Activated T-helper 1 cell treated with anti-CD3 and anti-CD28 coated beads, Interleukin-12 subunit alpha, Interleukin-12 subunit beta, Interleukin-2, Interleukin-4 antibody, amounts not matched to agents 30 ng/mL and 10 ng/mL and 1 ng/mL, durations not matched to agents 14 hours and 24 hours and 36 hours (primary cell): ENCODE measurements at regions not wholly inside any gene's neighbourhood (a gene's known extent, or its start where the extent isn't known, plus 50 kb on each side); places are given as distances from the start of the nearest gene placed in this dataset.
"Not testable (repeated sequence)": the region's sequence is repeated elsewhere in the genome, so short reads cannot be mapped to it uniquely, and the experiment has no call there.

ENCODE experiments used
- DNase-seq: peaks from one replicate; pipeline ENCODE4 v3.0.0; 2021; ENCODE audit warnings: low spot score
- H3K27ac Mint-ChIP-seq: one replicate; pipeline ENCODE4 v1.8.0; 2021; ENCODE audit warnings: mild to moderate bottlenecking, mixed read lengths
- H3K27me3 Mint-ChIP-seq: one replicate; pipeline ENCODE4 v1.8.0; 2022; ENCODE audit warnings: mild to moderate bottlenecking, moderate library complexity, mixed read lengths; ENCODE audit not compliant: insufficient read depth
- H3K36me3 Mint-ChIP-seq: one replicate; pipeline ENCODE4 v1.8.0; 2021; ENCODE audit warnings: low read depth, mixed read lengths
- H3K4me1 Mint-ChIP-seq: one replicate; pipeline ENCODE4 v1.8.0; 2021; ENCODE audit warnings: low read depth, mixed read lengths
- H3K4me3 Mint-ChIP-seq: one replicate; pipeline ENCODE4 v1.8.0; 2021; ENCODE audit warnings: mild to moderate bottlenecking, moderate library complexity, mixed read lengths
- H3K9me3 Mint-ChIP-seq: one replicate; pipeline ENCODE4 v1.8.0; 2021; ENCODE audit warnings: mixed read lengths
- intact Hi-C: fragments of 100-400 bp; cut with micrococcal nuclease; formaldehyde crosslinking; loops from one replicate; pipeline ENCODE4 v1.15.1; 2024

DNA sequence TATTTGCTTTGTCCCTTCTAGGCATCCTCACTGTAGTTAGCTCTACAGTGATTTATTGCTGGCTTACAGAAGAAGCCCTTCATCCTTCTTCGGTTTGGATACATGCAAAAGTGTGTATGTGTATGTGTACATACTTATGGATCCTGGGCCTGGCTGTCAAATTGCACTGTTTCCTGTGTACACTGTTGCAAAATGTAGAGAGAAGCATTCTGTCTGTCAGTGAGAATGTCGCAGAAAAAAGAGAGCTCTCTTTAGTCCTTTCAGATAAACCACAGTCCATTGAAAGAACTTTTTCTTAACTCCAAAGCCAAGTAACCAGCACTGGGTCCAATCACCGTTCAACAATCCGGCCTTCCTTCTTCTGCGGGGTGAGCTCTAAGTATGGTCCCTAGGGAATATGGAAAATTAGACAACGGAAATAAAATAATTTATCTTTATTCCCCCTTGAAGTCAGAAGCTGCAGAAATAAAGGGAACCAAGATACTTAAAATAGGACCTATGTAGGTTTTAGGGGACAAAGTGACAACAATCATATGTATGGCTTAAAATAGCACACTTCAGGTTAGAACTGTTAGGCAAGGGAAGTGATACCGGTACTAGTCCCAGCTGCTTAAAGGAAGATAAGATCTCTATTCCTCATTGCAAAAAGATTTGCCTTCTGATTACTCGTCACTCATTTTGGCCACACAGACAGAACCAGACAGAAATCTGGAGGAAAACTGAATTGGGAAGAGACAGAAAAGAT is 107.0 kb downstream of the CD83 start:
- Mint-ChIP-seq H3K36me3 (peaks cover 5% of the 10 kb centered on the region), H3K4me1 (peaks cover 7% of the 10 kb centered on the region), H3K27me3 (peaks cover 1% of the 10 kb centered on the region), H3K27ac (no peak overlapping the region), H3K9me3 (peaks cover 15% of the 10 kb centered on the region), H3K4me3 (no peak overlapping the region)
- DNase-seq: no peak
- intact Hi-C loops: no loop called here

DNA sequence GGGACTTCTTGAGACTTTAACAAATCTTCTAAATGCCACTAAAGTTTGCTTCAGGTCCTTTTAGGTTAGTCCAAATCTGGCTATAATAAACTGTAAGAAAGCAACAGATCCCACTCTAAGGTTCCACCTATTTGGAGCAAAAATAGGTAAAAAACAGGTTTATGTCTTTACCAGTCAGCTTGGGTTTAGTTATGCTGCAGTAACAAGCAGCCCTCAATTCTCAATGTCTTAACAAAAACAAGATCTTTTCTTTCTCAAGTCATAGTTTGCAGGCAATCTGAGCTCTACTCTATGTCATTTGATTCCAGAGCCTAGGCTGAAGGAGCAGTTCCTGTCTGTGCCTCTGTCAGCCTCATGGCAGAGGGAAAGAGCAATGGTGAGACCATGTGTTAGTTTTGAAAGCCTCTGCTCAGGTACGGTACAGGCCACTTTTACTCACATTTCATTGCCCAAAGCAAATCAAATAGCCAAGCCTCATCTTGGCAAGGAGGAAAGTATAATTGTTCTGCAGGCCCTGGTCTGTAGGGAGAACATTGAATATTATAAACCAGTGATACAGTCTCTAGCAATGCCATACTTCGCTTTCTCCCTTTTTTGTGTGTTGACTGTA is 108.6 kb downstream of the CD83 start:
- Mint-ChIP-seq H3K27me3 (peaks cover 1% of the 10 kb centered on the region), H3K4me3 (no peak overlapping the region), H3K9me3 (peaks cover 15% of the 10 kb centered on the region), H3K4me1 (peaks cover 7% of the 10 kb centered on the region), H3K36me3 (peaks cover 5% of the 10 kb centered on the region), H3K27ac (no peak overlapping the region)
- no peak for DNase-seq
- intact Hi-C loops: no loop called here

DNA sequence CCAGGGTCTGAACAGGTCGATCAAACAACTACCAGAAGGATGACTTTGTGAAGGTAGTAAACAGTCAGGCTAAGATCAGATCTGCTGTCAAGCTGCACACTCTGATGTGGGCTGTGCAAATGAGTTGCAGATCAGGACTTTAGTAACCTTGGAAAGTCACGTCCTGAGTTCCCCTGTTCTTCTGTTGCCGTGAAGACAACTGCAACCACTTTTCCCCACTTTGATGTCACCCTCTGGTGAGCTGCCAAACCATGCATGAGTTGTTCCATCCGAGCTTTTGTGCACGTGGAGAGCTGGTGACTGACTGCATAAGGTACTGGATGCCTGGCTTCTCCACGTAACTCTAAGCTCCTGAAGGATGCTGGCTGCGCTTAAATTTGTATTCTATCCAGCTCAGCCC is 111.0 kb downstream of the CD83 start:
- intact Hi-C loops: no loop called here
- H3K27ac Mint-ChIP-seq: no peak overlapping the region
- H3K4me1 Mint-ChIP-seq: peaks cover 16% of the 10 kb centered on the region
- H3K9me3 Mint-ChIP-seq: peaks cover 15% of the 10 kb centered on the region
- peaks cover 1% of the 10 kb centered on the region for H3K27me3 Mint-ChIP-seq
- H3K36me3 Mint-ChIP-seq: peaks cover 5% of the 10 kb centered on the region
- DNase-seq: no peak
- H3K4me3 Mint-ChIP-seq: no peak overlapping the region

DNA sequence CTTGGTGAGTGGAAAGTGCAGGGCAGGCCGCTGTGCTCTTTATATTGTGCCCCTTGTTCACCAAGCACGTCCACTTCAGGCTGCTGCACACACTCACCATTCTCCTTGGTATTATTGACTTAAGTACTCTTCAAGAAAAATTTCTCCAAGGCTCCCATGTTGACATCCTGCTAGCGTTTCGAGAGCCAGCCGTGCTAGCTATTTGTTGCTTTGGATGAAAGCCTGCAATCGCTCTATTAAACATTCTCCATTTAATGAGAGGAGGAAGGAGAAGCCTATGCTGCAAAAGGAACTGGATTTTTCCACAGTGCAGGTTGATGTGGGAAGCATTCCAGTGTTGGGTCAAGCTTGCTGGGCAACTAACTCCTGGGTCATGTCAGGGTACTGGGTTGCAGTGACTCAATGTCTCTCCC is 113.5 kb downstream of the CD83 start:
- Mint-ChIP-seq H3K4me1 (peaks cover 9% of the 10 kb centered on the region), H3K36me3 (no peaks in the 10 kb centered on the region), H3K4me3 (no peak overlapping the region), H3K9me3 (peaks cover 6% of the 10 kb centered on the region), H3K27me3 (peaks cover 1% of the 10 kb centered on the region), H3K27ac (no peak overlapping the region)
- intact Hi-C loops: no loop called here
- DNase-seq: no peak

DNA sequence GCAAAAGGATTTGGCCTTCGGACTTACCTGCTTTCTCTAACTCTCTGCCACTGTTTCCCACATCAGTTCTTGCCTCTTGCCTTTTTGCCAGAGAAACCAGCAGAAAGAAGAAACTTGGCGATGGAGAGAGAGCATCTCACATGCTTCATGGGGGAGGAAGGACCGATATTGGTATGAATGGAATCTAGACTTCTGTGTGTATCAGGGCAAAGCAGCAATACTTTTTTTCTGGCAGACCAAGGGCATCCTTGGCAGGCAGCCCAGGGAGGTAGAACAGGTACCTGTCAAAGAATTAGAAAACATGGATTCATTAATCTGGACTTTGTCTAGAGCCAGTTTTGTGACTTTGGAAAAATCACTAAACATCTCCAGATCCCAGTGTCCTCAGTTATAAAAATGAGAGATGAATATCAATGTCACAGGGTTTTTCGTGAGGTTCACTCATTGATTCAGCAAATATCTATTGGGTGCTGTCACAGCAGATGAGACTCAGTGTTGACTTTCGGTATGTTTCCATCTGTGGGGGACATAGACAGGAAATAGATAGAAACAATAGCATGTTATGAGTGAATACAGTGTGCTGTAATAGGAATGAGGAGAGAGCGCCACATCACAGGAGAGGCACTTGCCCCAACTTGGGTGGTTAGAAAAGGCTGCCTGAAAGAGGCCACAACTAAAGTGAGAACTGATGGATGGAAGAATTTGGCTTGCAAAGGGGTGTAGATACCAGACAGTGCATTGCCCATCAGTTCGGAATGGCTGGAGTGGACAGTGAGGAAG is 114.1 kb downstream of the CD83 start:
- H3K4me1 Mint-ChIP-seq: peaks cover 9% of the 10 kb centered on the region
- H3K4me3 Mint-ChIP-seq: no peak overlapping the region
- no peaks in the 10 kb centered on the region for H3K9me3 Mint-ChIP-seq
- H3K27ac Mint-ChIP-seq: no peak overlapping the region
- H3K27me3 Mint-ChIP-seq: peaks cover 1% of the 10 kb centered on the region
- H3K36me3 Mint-ChIP-seq: no peaks in the 10 kb centered on the region
- intact Hi-C loops: no loop called here
- DNase-seq: no peak

DNA sequence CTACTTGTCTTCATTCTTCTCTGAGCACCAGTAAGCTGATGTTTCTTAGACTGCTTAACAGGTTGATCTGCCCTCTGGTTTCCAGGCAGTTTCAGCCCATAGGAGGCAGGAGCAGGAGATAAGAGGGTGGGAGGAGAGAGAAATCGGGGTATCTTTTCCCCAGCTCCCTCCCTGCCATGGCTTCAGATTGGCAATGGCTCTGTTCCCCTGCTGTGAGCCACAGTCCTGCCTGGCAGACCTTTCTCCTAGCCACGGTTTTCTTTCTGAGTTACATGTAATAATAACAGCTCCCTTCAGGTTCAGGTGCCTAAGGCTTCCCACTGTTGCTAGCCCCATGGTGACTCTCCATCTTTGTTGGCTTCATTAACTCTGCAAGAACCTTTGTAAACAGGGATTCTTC is 115.3 kb downstream of the CD83 start:
- Mint-ChIP-seq H3K9me3 (no peaks in the 10 kb centered on the region), H3K4me3 (no peak overlapping the region), H3K4me1 (peaks cover 9% of the 10 kb centered on the region), H3K36me3 (no peaks in the 10 kb centered on the region), H3K27ac (no peak overlapping the region), H3K27me3 (peaks cover 3% of the 10 kb centered on the region)
- no peak for DNase-seq
- intact Hi-C loops: no loop called here

DNA sequence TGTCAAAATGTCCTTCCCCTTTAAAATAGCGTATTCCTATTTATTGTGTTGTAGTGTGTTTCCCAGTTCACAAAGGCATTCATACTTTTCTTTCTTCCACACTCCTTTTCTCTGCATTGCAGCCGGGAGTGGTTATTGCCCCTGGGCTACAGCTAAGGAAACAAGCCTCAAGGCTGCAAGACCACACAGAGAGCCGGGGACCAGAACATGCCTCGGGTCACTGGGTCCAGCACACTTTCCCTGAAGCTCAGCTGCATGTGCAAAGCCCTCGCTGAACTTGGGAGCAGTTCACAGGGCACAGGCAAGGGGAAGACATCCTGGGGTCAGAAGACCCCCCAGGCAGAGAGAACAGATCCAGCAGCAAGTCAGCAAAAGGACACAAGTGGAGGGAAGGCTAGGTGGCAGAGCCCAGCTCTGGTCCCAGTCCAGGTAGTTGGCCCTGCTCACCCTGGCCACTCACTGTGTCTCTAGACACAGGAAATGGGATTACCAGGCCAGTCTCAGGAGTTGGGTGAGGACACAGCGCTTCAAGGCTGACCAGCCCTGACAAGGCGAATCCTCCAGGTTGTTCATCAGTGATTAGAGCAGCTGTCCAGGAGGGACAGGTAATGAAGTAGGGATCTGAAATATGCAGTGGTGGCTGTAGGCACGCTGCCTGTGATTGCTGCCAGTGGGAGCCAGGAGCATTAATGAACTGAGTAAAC is 118.2 kb downstream of the CD83 start:
- H3K4me1 Mint-ChIP-seq: peaks cover 9% of the 10 kb centered on the region
- H3K27ac Mint-ChIP-seq: no peak overlapping the region
- intact Hi-C loops: no loop called here
- no peak for DNase-seq
- H3K27me3 Mint-ChIP-seq: peaks cover 2% of the 10 kb centered on the region
- peaks cover 14% of the 10 kb centered on the region for H3K9me3 Mint-ChIP-seq
- H3K4me3 Mint-ChIP-seq: no peak overlapping the region
- no peaks in the 10 kb centered on the region for H3K36me3 Mint-ChIP-seq

DNA sequence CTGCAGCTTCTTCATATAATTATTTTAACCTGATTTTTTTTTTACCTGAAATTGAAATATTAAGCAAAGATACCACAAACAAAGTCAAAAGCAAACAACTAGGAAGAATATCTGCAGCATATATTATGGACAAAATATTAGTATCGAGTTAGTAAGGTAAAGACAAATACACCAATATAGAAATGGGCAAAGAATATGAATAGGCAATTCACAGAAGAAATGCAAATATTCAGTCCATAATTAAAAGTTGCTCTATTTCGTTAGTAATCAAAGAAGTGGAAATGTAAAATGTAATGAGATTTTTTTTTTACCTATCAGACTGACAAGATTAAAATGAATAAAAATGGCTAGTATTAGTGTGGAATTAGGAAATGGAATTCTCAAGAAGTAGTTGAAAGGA is 121.5 kb downstream of the CD83 start:
- Mint-ChIP-seq H3K27ac (no peak overlapping the region), H3K27me3 (peaks cover 2% of the 10 kb centered on the region), H3K4me3 (no peak overlapping the region), H3K4me1 (peaks cover 7% of the 10 kb centered on the region), H3K36me3 (no peaks in the 10 kb centered on the region), H3K9me3 (peaks cover 14% of the 10 kb centered on the region)
- DNase-seq: no peak
- intact Hi-C loops: no loop called here

DNA sequence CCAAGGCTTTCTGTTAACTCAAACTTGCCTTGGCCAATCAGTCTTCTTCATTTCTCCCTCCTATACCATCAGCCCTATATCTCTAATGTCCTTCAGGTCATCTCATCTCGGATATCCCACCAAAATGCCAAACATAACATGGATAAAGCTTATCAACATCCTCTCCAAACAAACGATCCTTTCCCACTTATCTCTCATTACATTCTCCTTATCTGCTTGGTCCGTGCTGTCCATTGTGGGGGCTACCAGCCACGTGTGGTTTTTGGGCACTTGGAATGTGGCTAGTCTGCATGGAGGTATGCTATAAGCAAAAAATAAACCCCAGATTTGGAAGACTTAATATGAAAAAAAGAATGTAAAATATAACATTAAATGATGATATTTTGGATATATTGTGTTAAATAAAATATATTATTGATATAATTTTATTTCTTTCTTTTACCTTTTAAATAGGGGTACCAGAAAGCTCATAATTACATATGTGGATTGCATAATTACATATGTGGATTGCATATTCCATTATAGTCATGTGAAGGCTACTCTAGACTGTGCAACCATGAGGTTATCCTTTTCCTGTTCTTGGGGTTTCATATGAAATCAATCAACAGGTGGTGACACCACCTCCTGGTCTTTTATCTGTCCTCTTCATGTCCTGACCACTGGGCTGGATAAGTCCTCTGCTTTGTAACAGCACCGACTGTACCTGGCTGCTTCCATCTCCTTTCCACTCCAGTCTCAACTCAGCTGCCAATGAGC is 123.0 kb downstream of the CD83 start:
- DNase-seq: no peak
- H3K4me1 Mint-ChIP-seq: peaks cover 7% of the 10 kb centered on the region
- peaks cover 14% of the 10 kb centered on the region for H3K9me3 Mint-ChIP-seq
- peaks cover 2% of the 10 kb centered on the region for H3K27me3 Mint-ChIP-seq
- no peak overlapping the region for H3K27ac Mint-ChIP-seq
- intact Hi-C loops: no loop called here
- H3K36me3 Mint-ChIP-seq: no peaks in the 10 kb centered on the region
- H3K4me3 Mint-ChIP-seq: no peak overlapping the region

DNA sequence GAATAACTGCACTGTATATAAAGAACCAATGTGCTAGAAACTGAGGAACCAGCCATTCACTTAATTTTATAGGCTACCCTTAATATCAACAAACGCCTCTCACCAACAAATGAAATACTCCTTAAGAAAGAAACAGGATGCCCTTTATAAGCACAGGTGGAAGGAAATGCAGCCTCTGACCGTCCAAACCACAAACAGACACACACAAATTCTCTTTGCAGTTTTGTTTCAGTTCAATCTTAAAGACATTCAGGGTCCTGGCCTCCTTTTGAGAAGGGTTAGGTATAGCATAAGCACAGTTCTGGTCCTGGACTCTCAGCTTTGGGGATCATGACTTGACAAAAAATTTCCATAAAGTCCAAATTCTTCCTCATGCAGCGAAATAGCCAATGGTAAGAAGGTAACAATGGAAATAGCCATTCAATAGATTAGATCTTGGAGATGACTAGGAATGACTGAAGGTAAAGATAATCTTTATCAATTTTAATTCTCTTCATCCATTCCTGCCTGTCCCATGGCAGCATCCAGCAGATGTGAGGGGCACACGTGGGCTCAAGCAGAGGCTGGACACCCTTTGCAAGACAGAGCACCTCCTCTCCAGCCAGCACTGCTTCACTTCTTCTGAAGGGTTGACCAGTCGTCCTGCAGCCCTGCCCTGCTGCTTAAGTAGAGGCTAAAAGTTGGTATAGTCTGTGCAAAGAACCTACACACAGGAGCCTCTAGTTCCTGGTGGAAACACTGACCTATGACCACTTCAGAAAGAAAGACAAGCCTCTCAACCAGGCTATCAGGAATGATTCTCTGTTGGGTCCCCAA is 123.9 kb downstream of the CD83 start:
- Mint-ChIP-seq H3K4me3 (no peak overlapping the region), H3K27ac (no peak overlapping the region), H3K9me3 (peaks cover 14% of the 10 kb centered on the region), H3K36me3 (no peaks in the 10 kb centered on the region), H3K27me3 (peaks cover 2% of the 10 kb centered on the region), H3K4me1 (peaks cover 7% of the 10 kb centered on the region)
- DNase-seq: no peak
- intact Hi-C loops: no loop called here

DNA sequence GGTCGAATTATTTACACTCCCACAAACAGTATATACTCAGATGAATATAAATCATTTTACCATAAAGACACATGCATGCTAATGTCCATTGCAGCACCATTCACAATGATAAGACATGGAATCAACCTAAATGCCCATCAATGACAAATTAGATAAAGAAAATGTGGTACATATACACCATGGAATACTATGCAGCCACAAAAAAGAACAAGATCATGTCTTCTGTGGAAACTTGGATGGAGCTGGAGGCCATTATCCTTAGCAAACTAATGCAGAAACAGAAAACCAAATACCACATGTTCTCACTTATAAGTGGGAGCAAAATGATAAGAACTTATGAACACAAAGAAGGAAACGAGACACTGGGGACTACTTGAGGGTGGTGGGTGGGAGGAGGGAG is 125.3 kb downstream of the CD83 start:
- H3K9me3 Mint-ChIP-seq: peaks cover 14% of the 10 kb centered on the region
- intact Hi-C loops, H3K4me3 Mint-ChIP-seq, H3K27ac Mint-ChIP-seq, H3K4me1 Mint-ChIP-seq, DNase-seq, H3K27me3 Mint-ChIP-seq, H3K36me3 Mint-ChIP-seq: not testable (repeated sequence)

DNA sequence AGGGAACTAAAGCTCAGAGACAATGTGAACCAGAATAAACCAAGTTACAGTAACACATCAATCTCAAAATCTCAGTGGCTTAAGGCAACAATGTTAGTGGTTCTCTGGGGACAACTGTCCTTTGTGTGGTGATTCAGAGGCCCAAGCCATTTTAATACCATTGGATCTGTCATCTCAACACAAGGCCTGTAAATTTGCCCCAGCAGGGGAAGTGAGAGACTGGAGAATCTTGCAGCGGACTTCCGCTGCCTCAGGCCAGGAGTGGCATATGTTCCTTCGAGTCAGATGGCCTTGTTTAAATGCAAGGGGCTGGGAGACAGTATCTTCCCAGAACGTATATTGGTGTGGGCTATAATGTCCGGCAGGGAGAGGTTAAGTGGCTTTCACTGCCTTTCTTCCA is 126.0 kb downstream of the CD83 start:
- no peaks in the 10 kb centered on the region for H3K36me3 Mint-ChIP-seq
- intact Hi-C loops: no loop called here
- H3K4me3 Mint-ChIP-seq: no peak overlapping the region
- H3K27ac Mint-ChIP-seq: no peak overlapping the region
- no peak for DNase-seq
- H3K27me3 Mint-ChIP-seq: no peaks in the 10 kb centered on the region
- peaks cover 7% of the 10 kb centered on the region for H3K4me1 Mint-ChIP-seq
- peaks cover 9% of the 10 kb centered on the region for H3K9me3 Mint-ChIP-seq
